ENCODE measurements at regions not wholly inside any gene's neighbourhood (a gene's known extent, or its start where the extent isn't known, plus 50 kb on each side); places are given as distances from the start of the nearest gene placed in this dataset.

- peaks cover 0 to 21% (median 4%) of the 10 kb centered on the region in 9 donors for H3K4me1 ChIP-seq
- ATAC-seq (no peak), DNase-seq (no peak)
- no peaks in the 10 kb centered on the region for H3K27me3 ChIP-seq
- no peak overlapping the region for H3K4me3 ChIP-seq
- intact Hi-C loops (cut with DNase I): no loop called here
- no peak overlapping the region for H3K27ac ChIP-seq
- WGBS, 2 donors: 86 to 89% methylated on average over 1 of the region's 1 CpG
- no peak for TF ChIP-seq CTCF (IDR thresholded peaks at IDR 0.05)
- H3K9me3 ChIP-seq: no peaks in the 10 kb centered on the region
- no peaks in the 10 kb centered on the region for H3K36me3 ChIP-seq
These were observed 105.9 kb upstream of the TARS1 start for GRCh38 chr5:33334829-33335228.

- no peak for TF ChIP-seq CTCF (IDR thresholded peaks at IDR 0.05)
- peaks cover 0 to 9% (median 0%) of the 10 kb centered on the region in 9 donors for H3K4me1 ChIP-seq
- ATAC-seq (no peak), DNase-seq (no peak)
- intact Hi-C loops (cut with DNase I): no loop called here
- H3K27ac ChIP-seq: no peak overlapping the region
- 68 to 75% methylated on average over 4 of the region's 4 CpGs for WGBS, 2 donors
- no peaks in the 10 kb centered on the region for H3K36me3 ChIP-seq
- H3K4me3 ChIP-seq: no peak overlapping the region
- no peaks in the 10 kb centered on the region for H3K27me3 ChIP-seq
- H3K9me3 ChIP-seq: no peaks in the 10 kb centered on the region
These were observed 103.7 kb upstream of the TARS1 start for GRCh38 chr5:33336891-33337636.

GRCh38 chr5:33337637-33337992 lies 103.2 kb upstream of the TARS1 start:
- intact Hi-C loops (cut with DNase I): no loop called here
- DNase-seq: no peak
- H3K4me1 ChIP-seq: peaks cover 0 to 9% (median 0%) of the 10 kb centered on the region in 9 donors
- no peak for ATAC-seq
- no peak overlapping the region for H3K4me3 ChIP-seq
- H3K9me3 ChIP-seq: no peaks in the 10 kb centered on the region
- H3K27ac ChIP-seq: no peak overlapping the region
- H3K27me3 ChIP-seq: no peaks in the 10 kb centered on the region
- TF ChIP-seq CTCF (IDR thresholded peaks at IDR 0.05): no peak
- 65 to 72% methylated on average over 2 of the region's 2 CpGs for WGBS, 2 donors
- H3K36me3 ChIP-seq: no peaks in the 10 kb centered on the region

- no peak overlapping the region for H3K4me3 ChIP-seq
- no peaks in the 10 kb centered on the region for H3K9me3 ChIP-seq
- H3K27me3 ChIP-seq: no peaks in the 10 kb centered on the region
- 79 to 88% methylated on average over 4 of the region's 4 CpGs for WGBS, 2 donors
- TF ChIP-seq CTCF (IDR thresholded peaks at IDR 0.05): peak in 2 of 9 donors; percentile 9 to 21
- intact Hi-C loops (cut with DNase I): no loop called here
- peaks cover 0 to 9% (median 0%) of the 10 kb centered on the region in 9 donors for H3K4me1 ChIP-seq
- no peak for DNase-seq
- no peaks in the 10 kb centered on the region for H3K36me3 ChIP-seq
- H3K27ac ChIP-seq: no peak overlapping the region
- peak in 1 of 8 donors; percentile 31 for ATAC-seq
These were observed 102.2 kb upstream of the TARS1 start for GRCh38 chr5:33338336-33339110.

Measured in heart right ventricle (tissue), 16 donors.